OCI-LY7 (cell line): ENCODE measurements at regions not wholly inside any gene's neighbourhood (a gene's known extent, or its start where the extent isn't known, plus 50 kb on each side); places are given as distances from the start of the nearest gene placed in this dataset.

Source experiments
- BruUV-seq: library from RNA; stranded (reverse); fragments of 400-500 nt; replicated peaks from 2 replicates; lab custom pipeline; 2021; lab: Mats Ljungman, UMichigan
- CTCF ChIA-PET: fragments of 300-600 bp; sonication (Branson Sonifier 250); formaldehyde crosslinking; loops from one replicate; lab custom pipeline; 2022; ENCODE audit warnings: antibody characterized with exemption; ENCODE audit not compliant: unreplicated experiment; lab: Charles Lee
- POLR2A ChIA-PET: fragments of 300-600 bp; sonication (Branson Sonifier 250); formaldehyde crosslinking; loops from one replicate; lab custom pipeline; 2022; ENCODE audit warnings: antibody characterized with exemption; lab: Charles Lee
- DNase-seq: peaks from one replicate; pipeline ENCODE4 v3.0.0-alpha.2; 2015; ENCODE audit warnings: low spot score
- H2AFZ ChIP-seq: fragments of 200-600 bp; sonication (generic), shearing (Covaris generic); 2 replicates; pipeline ENCODE4 v1.6.1; 2014; ENCODE audit warnings: mild to moderate bottlenecking, antibody characterized with exemption, low read length, moderate library complexity
- H3K27ac ChIP-seq: fragments of 200-600 bp; sonication (generic); 2 replicates; pipeline ENCODE4 v1.5.1; 2014; ENCODE audit warnings: mixed run types, low read depth, mild to moderate bottlenecking, moderate library complexity, low read length, inconsistent platforms; ENCODE audit not compliant: poor library complexity, severe bottlenecking
- H3K36me3 ChIP-seq: fragments of 200-600 bp; sonication (generic); 2 replicates; pipeline ENCODE4 v1.6.1; 2014; ENCODE audit warnings: mild to moderate bottlenecking, antibody characterized with exemption, low read length, moderate library complexity, mixed read lengths; ENCODE audit not compliant: insufficient read depth
- H3K4me1 ChIP-seq: fragments of 200-600 bp; sonication (generic); 2 replicates; pipeline ENCODE4 v1.5.1; 2014; ENCODE audit warnings: mild to moderate bottlenecking, low read length; ENCODE audit not compliant: insufficient read depth, poor library complexity, severe bottlenecking
- H3K4me2 ChIP-seq: fragments of 200-600 bp; sonication (generic); 2 replicates; pipeline ENCODE4 v1.6.1; 2014; ENCODE audit warnings: mild to moderate bottlenecking, low read length
- H3K4me3 ChIP-seq: fragments of 200-600 bp; sonication (generic); 2 replicates; pipeline ENCODE4 v1.5.1; 2014; ENCODE audit warnings: mild to moderate bottlenecking, low read depth, low read length; ENCODE audit not compliant: poor library complexity, severe bottlenecking
- H3K79me2 ChIP-seq: fragments of 200-600 bp; sonication (generic); 2 replicates; pipeline ENCODE4 v1.6.1; 2016; ENCODE audit warnings: low read depth, mild to moderate bottlenecking, low read length, moderate library complexity, mixed read lengths; ENCODE audit not compliant: insufficient read depth
- H3K9me2 ChIP-seq: fragments of 200-600 bp; sonication (generic); 2 replicates; pipeline ENCODE4 v1.6.1; 2016; ENCODE audit warnings: mild to moderate bottlenecking, low read length, mixed read lengths; ENCODE audit not compliant: insufficient read depth
- H3K9me3 ChIP-seq: fragments of 200-600 bp; sonication (generic); 2 replicates; pipeline ENCODE4 v1.6.1; 2014; ENCODE audit warnings: mild to moderate bottlenecking, mixed run types, low read length, mixed read lengths
- H4K20me1 ChIP-seq: fragments of 200-600 bp; sonication (generic); 2 replicates; pipeline ENCODE4 v1.6.1; 2014; ENCODE audit warnings: mild to moderate bottlenecking, antibody characterized with exemption, low read length, moderate library complexity, mixed read lengths; ENCODE audit not compliant: insufficient read depth
- CTCF ChIP-seq: fragments of 200-600 bp; sonication (generic); conservative IDR thresholded peaks from 2 replicates; pipeline ENCODE4 v1.5.1; 2014; ENCODE audit warnings: mild to moderate bottlenecking, antibody characterized with exemption, low read length, moderate library complexity, mixed read lengths
- EZH2phosphoT487 ChIP-seq: fragments of 200-600 bp; sonication (generic); IDR thresholded peaks from 2 replicates; pipeline ENCODE4 v1.6.1; 2018; ENCODE audit warnings: low read depth, borderline replicate concordance, mild to moderate bottlenecking, mixed run types, antibody characterized with exemption, low read length, moderate library complexity, mixed read lengths
- intact Hi-C: fragments of 100-400 bp; cut with micrococcal nuclease; formaldehyde crosslinking; loops from one replicate; pipeline ENCODE4 v1.10.0; 2022; ENCODE audit not compliant: unreplicated experiment

GRCh38 chr10:64601298-64601697 lies 1080.1 kb downstream of the REEP3 start:
- H3K4me1 ChIP-seq = no peaks in the 10 kb centered on the region
- H3K27ac ChIP-seq = no peak overlapping the region
- TF ChIP-seq EZH2phosphoT487 (no peak), CTCF (no peak)
- no peak for DNase-seq
- no peaks in the 10 kb centered on the region for H3K36me3 ChIP-seq
- no peak overlapping the region for H2AFZ ChIP-seq
- H3K9me3 ChIP-seq = no peaks in the 10 kb centered on the region
- no peak overlapping the region for H3K4me3 ChIP-seq
- intact Hi-C loops = no loop called here
- no peaks in the 10 kb centered on the region for H3K9me2 ChIP-seq
- ChIA-PET POLR2A (interaction anchor here (0.7 kb wide), 1 partner anchor 175 kb away, joined by 3 read pairs; no protein-coding TSS in a partner anchor), CTCF (no interaction called here)
- BruUV-seq = no TSS peak
- H3K79me2 ChIP-seq = no peaks in the 10 kb centered on the region
- no peak overlapping the region for H3K4me2 ChIP-seq
- no peaks in the 10 kb centered on the region for H4K20me1 ChIP-seq

- no peak overlapping the region for H3K4me2 ChIP-seq
- ChIA-PET CTCF (no interaction called here), POLR2A (interaction anchor here (0.6 kb wide), 1 partner anchor 8 kb away, joined by 3 read pairs; no protein-coding TSS in a partner anchor)
- no peaks in the 10 kb centered on the region for H3K9me3 ChIP-seq
- H2AFZ ChIP-seq = no peak overlapping the region
- intact Hi-C loops = no loop called here
- no peaks in the 10 kb centered on the region for H4K20me1 ChIP-seq
- no peaks in the 10 kb centered on the region for H3K4me1 ChIP-seq
- TF ChIP-seq CTCF = no peak
- TF ChIP-seq EZH2phosphoT487 = no peak
- H3K79me2 ChIP-seq = no peaks in the 10 kb centered on the region
- no peaks in the 10 kb centered on the region for H3K36me3 ChIP-seq
- no peak overlapping the region for H3K4me3 ChIP-seq
- BruUV-seq = no TSS peak
- DNase-seq = no peak
- no peak overlapping the region for H3K27ac ChIP-seq
- no peaks in the 10 kb centered on the region for H3K9me2 ChIP-seq
Observed at GRCh38 chr10:64617085-64617484, 1095.9 kb downstream of the REEP3 start.

GRCh38 chr10:64619102-64619501 lies 1097.9 kb downstream of the REEP3 start:
- H3K79me2 ChIP-seq = no peaks in the 10 kb centered on the region
- no peaks in the 10 kb centered on the region for H3K36me3 ChIP-seq
- intact Hi-C loops = no loop called here
- H2AFZ ChIP-seq = no peak overlapping the region
- H3K9me3 ChIP-seq = no peaks in the 10 kb centered on the region
- no peaks in the 10 kb centered on the region for H3K4me1 ChIP-seq
- no peak for DNase-seq
- no peak overlapping the region for H3K4me2 ChIP-seq
- no TSS peak for BruUV-seq
- no peak overlapping the region for H3K27ac ChIP-seq
- no peak for TF ChIP-seq EZH2phosphoT487
- H3K9me2 ChIP-seq = no peaks in the 10 kb centered on the region
- ChIA-PET CTCF (no interaction called here), POLR2A (interaction anchor here (0.7 kb wide), 1 partner anchor 23 kb away, joined by 4 read pairs; no protein-coding TSS in a partner anchor)
- no peaks in the 10 kb centered on the region for H4K20me1 ChIP-seq
- H3K4me3 ChIP-seq = no peak overlapping the region
